ENCODE measurements at regions not wholly inside any gene's neighbourhood (a gene's known extent, or its start where the extent isn't known, plus 50 kb on each side); places are given as distances from the start of the nearest gene placed in this dataset.
"Not testable (repeated sequence)": the region's sequence is repeated elsewhere in the genome, so short reads cannot be mapped to it uniquely, and the experiment has no call there.

- no peak for DNase-seq
Measured at GRCh38 chr13:22800526-22801401, 380.0 kb upstream of the SGCG start.

GRCh38 chr13:22801402-22802003 lies 379.3 kb upstream of the SGCG start:
- no peak for DNase-seq

- DNase-seq: no peak
Measured at GRCh38 chr13:22812793-22813192, 368.0 kb upstream of the SGCG start.

- not testable (repeated sequence) for DNase-seq
Measured at GRCh38 chr13:22813531-22814377, 367.0 kb upstream of the SGCG start.

GRCh38 chr13:22814433-22814832 lies 366.3 kb upstream of the SGCG start:
- not testable (repeated sequence) for DNase-seq

GRCh38 chr13:22821589-22821988 lies 359.2 kb upstream of the SGCG start:
- no peak for DNase-seq

GRCh38 chr13:22825186-22825585 lies 355.6 kb upstream of the SGCG start:
- no peak for DNase-seq

- DNase-seq: no peak
Measured at GRCh38 chr13:22828081-22828480, 352.7 kb upstream of the SGCG start.

- no peak for DNase-seq
Measured at GRCh38 chr13:22836475-22836874, 344.3 kb upstream of the SGCG start.

GRCh38 chr13:22837980-22838647 lies 342.7 kb upstream of the SGCG start:
- DNase-seq: no peak

GRCh38 chr13:22839603-22840530 lies 340.9 kb upstream of the SGCG start:
- no peak for DNase-seq

- no peak for DNase-seq
Measured at GRCh38 chr13:22846551-22846950, 334.2 kb upstream of the SGCG start.

- no peak for DNase-seq
Measured at GRCh38 chr13:22848539-22849052, 332.2 kb upstream of the SGCG start.

GRCh38 chr13:22855926-22856325 lies 324.9 kb upstream of the SGCG start:
- no peak for DNase-seq

GRCh38 chr13:22858980-22859379 lies 321.8 kb upstream of the SGCG start:
- not testable (repeated sequence) for DNase-seq

GRCh38 chr13:22859411-22859810 lies 321.4 kb upstream of the SGCG start:
- DNase-seq: not testable (repeated sequence)

- DNase-seq: no peak
Measured at GRCh38 chr13:22861958-22862466, 318.8 kb upstream of the SGCG start.

GRCh38 chr13:22862478-22862877 lies 318.3 kb upstream of the SGCG start:
- no peak for DNase-seq

GRCh38 chr13:22866221-22866620 lies 314.6 kb upstream of the SGCG start:
- no peak for DNase-seq

- DNase-seq: no peak
Measured at GRCh38 chr13:22871231-22871630, 309.5 kb upstream of the SGCG start.

- DNase-seq: no peak
Measured at GRCh38 chr13:22874839-22875238, 305.9 kb upstream of the SGCG start.
